HepG2 (cell line): ENCODE measurements at regions not wholly inside any gene's neighbourhood (a gene's known extent, or its start where the extent isn't known, plus 50 kb on each side); places are given as distances from the start of the nearest gene placed in this dataset.

Source experiments
- ATAC-seq: fragments of 200-7000 bp; cut with Tn5 transposase; 3 replicates; pipeline ENCODE4 v1.9.1; 2020; ENCODE audit warnings: mild to moderate bottlenecking, moderate library complexity
- BruUV-seq: library from RNA; stranded (reverse); fragments of 400-500 nt; replicated peaks from 2 replicates; lab custom pipeline; 2021; lab: Mats Ljungman, UMichigan
- CTCF ChIA-PET: fragments of 300-600 bp; formaldehyde crosslinking; extraction: SDS; loops from one replicate; lab custom pipeline; 2021; ENCODE audit warnings: low total read pairs, inconsistent platforms, low intra/inter-chr PET ratio; lab: Yijun Ruan, JAX
- POLR2A ChIA-PET: fragments of 350-600 bp; sonication (Branson Sonifier 250); formaldehyde crosslinking; loops from one replicate; lab custom pipeline; 2020; ENCODE audit warnings: antibody characterized with exemption, inconsistent platforms; lab: Yijun Ruan, JAX
- DNase-seq: peaks from one replicate; pipeline ENCODE4 v3.0.0-alpha.2; 2015; ENCODE audit warnings: low spot score
- FAIRE-seq: peaks from 3 replicates; lab custom pipeline; 2011; peaks lifted over from hg19 to GRCh38; lab: Jason Lieb, UNC
- H2AFZ ChIP-seq: one replicate; pipeline ENCODE4 v1.6.1; 2011; ENCODE audit warnings: low read length, inconsistent platforms
- H3K27ac ChIP-seq: fragments of 300-600 bp; 3 replicates; pipeline ENCODE4 v1.8.0; 2011; ENCODE audit warnings: mixed run types, mild to moderate bottlenecking, mixed read lengths, low read length, inconsistent platforms; ENCODE audit not compliant: insufficient read depth; ENCODE audit errors: extremely low read length
- H3K27me3 ChIP-seq, 2 experiments: fragments of 200-600 bp in 1 of 2; 2 replicates in 1 of 2; 3 replicates in 1 of 2; pipeline versions ENCODE4 v1.6.0 to v1.8.0; 2011; ENCODE audit warnings: low read length in 2 of 2, mild to moderate bottlenecking in 2 of 2, moderate library complexity in 2 of 2, inconsistent platforms in 1 of 2; ENCODE audit not compliant: insufficient read depth in 2 of 2, control insufficient read depth in 1 of 2
- H3K36me3 ChIP-seq, 2 experiments: fragments of 200-600 bp in 1 of 2; replicated peaks in 1 of 2; 2 replicates in 1 of 2; 3 replicates in 1 of 2; pipeline versions ENCODE4 v1.5.1 to v1.8.0; 2011; ENCODE audit warnings: low read length in 2 of 2, inconsistent platforms in 1 of 2; ENCODE audit not compliant: insufficient read depth in 2 of 2, control insufficient read depth in 1 of 2
- H3K4me1 ChIP-seq: 2 replicates; pipeline ENCODE4 v1.5.1; 2012; ENCODE audit warnings: low read length, inconsistent platforms; ENCODE audit not compliant: insufficient read depth
- H3K4me2 ChIP-seq: 2 replicates; pipeline ENCODE4 v1.6.0; 2011; ENCODE audit warnings: low read depth, low read length, inconsistent platforms
- H3K4me3 ChIP-seq, 3 experiments: fragments of 200-600 bp in 1 of 3; sonication (generic), shearing (Covaris generic) in 1 of 3; replicated peaks in 1 of 3; 2 replicates each; pipeline ENCODE4 v1.5.1; 2011 to 2016; ENCODE audit warnings: low read length in 3 of 3, inconsistent platforms in 2 of 3, low read depth in 2 of 3, mild to moderate bottlenecking in 2 of 3, control low read depth in 1 of 3, mixed read lengths in 1 of 3; ENCODE audit not compliant: insufficient read depth in 1 of 3
- H3K79me2 ChIP-seq: one replicate; pipeline ENCODE4 v1.6.1; 2011; ENCODE audit warnings: low read length, inconsistent platforms; ENCODE audit not compliant: insufficient read depth
- H3K9ac ChIP-seq: 2 replicates; pipeline ENCODE4 v1.6.0; 2011; ENCODE audit warnings: mild to moderate bottlenecking, low read depth, low read length, inconsistent platforms; ENCODE audit not compliant: insufficient read depth
- H3K9me3 ChIP-seq: 2 replicates; pipeline ENCODE4 v1.5.1; 2012; ENCODE audit warnings: mild to moderate bottlenecking, low read length
- H4K20me1 ChIP-seq: 2 replicates; pipeline ENCODE4 v1.6.0; 2011; ENCODE audit warnings: inconsistent platforms, mild to moderate bottlenecking, low read length, moderate library complexity; ENCODE audit not compliant: insufficient read depth
- EEA1 ChIP-seq: sonication (generic); formaldehyde crosslinking; IDR thresholded peaks from 2 replicates; pipeline ENCODE4 v1.5.1; 2020; ENCODE audit warnings: mild to moderate bottlenecking, missing genetic modification reagents, borderline replicate concordance
- KAT7 ChIP-seq: IDR thresholded peaks from 2 replicates; pipeline ENCODE4 v1.6.1; 2018; ENCODE audit warnings: borderline replicate concordance, missing compliant biosample characterization
- ZFP36L1 ChIP-seq: sonication (generic); formaldehyde crosslinking; IDR thresholded peaks from 2 replicates; pipeline ENCODE4 v1.8.0; 2022; ENCODE audit warnings: mild to moderate bottlenecking, missing genetic modification reagents, moderate library complexity
- ZFP62 ChIP-seq: sonication (generic); formaldehyde crosslinking; IDR thresholded peaks from 2 replicates; pipeline ENCODE4 v1.4.0; 2020; ENCODE audit warnings: missing genetic modification reagents
- ZNF253 ChIP-seq: sonication (generic); formaldehyde crosslinking; IDR thresholded peaks from 2 replicates; pipeline ENCODE4 v1.8.0; 2022; ENCODE audit warnings: mild to moderate bottlenecking, missing genetic modification reagents, borderline replicate concordance
- WGBS: methylation state at CpG from one replicate; pipeline ENCODE4 v1.1.6; 2017; ENCODE audit warnings: low lambda C conversion rate; 5-methylcytosine and 5-hydroxymethylcytosine counted together
- in situ Hi-C: cut with HindIII; loops from 2 replicates; pipeline ENCODE4 v1.10.0; 2017; ENCODE audit warnings: low pct_unique_long_range_greater_than_20kb; ENCODE audit not compliant: extremely low pct_ligation_motif_present
- intact Hi-C: fragments of 100-400 bp; cut with micrococcal nuclease; formaldehyde crosslinking; loops from one replicate; pipeline ENCODE4 v1.10.0; 2022; ENCODE audit not compliant: unreplicated experiment
- TF ChIP-seq, protein P1 (sequence below): sonication (generic); formaldehyde crosslinking; IDR thresholded peaks from 2 replicates; pipeline ENCODE4 v1.8.0; 2022; ENCODE audit warnings: low read depth, missing genetic modification reagents
- TF ChIP-seq, protein P2 (sequence below): IDR thresholded peaks from 2 replicates; pipeline ENCODE4 v1.6.1; 2018; ENCODE audit warnings: missing genetic modification reagents
- TF ChIP-seq, protein P3 (sequence below): sonication (generic); formaldehyde crosslinking; IDR thresholded peaks from 2 replicates; pipeline ENCODE4 v1.4.0; 2020; ENCODE audit warnings: missing genetic modification reagents

DNA sequence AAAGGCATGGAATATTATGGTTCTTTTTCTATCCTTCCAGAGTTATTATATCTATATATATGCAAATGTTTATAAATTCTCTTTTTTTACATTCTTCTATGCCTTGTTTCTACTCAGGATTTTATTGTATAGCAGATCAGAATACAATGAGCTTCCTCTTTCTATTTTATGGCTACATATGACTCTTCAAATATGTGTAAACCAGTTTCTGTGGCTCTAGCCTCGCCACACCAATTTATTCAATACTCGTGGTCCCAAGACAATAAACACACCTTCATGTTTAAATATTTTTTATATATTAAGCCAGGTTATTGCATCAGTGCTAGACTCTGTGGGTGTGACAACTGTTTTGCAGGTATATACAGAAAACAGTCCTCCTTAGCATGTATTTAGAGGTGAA, 237.5 kb upstream of the MKLN1 start:
- Histone ChIP-seq H3K9me3 (no peaks in the 10 kb centered on the region), H2AFZ (no peak overlapping the region), H3K36me3 (peaks cover 0 to 3% of the 10 kb centered on the region in 2 experiments; a peak in 1 of 5 replicates), H3K9ac (no peak overlapping the region), H3K4me1 (peaks cover 82% of the 10 kb centered on the region), H4K20me1 (peaks cover 5% of the 10 kb centered on the region; the same call in 1 of the 2 replicates), H3K27me3 (no peaks in the 10 kb centered on the region), H3K27ac (peak overlapping the region; percentile 61), H3K79me2 (peaks cover 81% of the 10 kb centered on the region), H3K4me3 (no peak overlapping the region), H3K4me2 (no peak overlapping the region)
- 96% methylated on average over 2 of the region's 2 CpGs for WGBS
- no peak for FAIRE-seq
- TF ChIP-seq ZNF253 (CRISPR knock-in tag) (no peak), KAT7 (no peak), EEA1 (CRISPR knock-in tag) (no peak), ZFP36L1 (CRISPR knock-in tag) (no peak), ZFP62 (CRISPR knock-in tag) (no peak)
- TF ChIP-seq, protein P1, sequence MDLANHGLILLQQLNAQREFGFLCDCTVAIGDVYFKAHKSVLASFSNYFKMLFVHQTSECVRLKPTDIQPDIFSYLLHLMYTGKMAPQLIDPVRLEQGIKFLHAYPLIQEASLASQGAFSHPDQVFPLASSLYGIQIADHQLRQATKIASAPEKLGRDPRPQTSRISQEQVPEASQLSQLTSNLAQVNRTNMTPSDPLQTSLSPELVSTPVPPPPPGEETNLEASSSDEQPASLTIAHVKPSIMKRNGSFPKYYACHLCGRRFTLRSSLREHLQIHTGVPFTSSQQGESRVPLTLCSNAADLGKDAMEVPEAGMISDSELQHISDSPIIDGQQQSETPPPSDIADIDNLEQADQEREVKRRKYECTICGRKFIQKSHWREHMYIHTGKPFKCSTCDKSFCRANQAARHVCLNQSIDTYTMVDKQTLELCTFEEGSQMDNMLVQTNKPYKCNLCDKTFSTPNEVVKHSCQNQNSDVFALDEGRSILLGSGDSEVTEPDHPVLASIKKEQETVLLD (CRISPR knock-in tag), result no peak
- TF ChIP-seq, protein P2, sequence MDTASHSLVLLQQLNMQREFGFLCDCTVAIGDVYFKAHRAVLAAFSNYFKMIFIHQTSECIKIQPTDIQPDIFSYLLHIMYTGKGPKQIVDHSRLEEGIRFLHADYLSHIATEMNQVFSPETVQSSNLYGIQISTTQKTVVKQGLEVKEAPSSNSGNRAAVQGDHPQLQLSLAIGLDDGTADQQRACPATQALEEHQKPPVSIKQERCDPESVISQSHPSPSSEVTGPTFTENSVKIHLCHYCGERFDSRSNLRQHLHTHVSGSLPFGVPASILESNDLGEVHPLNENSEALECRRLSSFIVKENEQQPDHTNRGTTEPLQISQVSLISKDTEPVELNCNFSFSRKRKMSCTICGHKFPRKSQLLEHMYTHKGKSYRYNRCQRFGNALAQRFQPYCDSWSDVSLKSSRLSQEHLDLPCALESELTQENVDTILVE, result no peak
- TF ChIP-seq, protein P3, sequence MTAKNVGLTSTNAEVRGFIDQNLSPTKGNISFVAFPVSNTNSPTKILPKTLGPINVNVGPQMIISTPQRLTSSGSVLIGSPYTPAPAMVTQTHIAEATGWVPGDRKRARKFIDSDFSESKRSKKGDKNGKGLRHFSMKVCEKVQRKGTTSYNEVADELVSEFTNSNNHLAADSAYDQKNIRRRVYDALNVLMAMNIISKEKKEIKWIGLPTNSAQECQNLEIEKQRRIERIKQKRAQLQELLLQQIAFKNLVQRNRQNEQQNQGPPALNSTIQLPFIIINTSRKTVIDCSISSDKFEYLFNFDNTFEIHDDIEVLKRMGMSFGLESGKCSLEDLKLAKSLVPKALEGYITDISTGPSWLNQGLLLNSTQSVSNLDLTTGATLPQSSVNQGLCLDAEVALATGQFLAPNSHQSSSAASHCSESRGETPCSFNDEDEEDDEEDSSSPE (CRISPR knock-in tag), result no peak
- no peak for ATAC-seq
- intact Hi-C loops, result no loop called here
- CTCF ChIA-PET, result no interaction called here
- POLR2A ChIA-PET, result interaction anchor here (2.0 to 2.5 kb wide), 2 partner anchors 16 to 21 kb away, joined by 12 to 16 read pairs; no protein-coding TSS in a partner anchor
- DNase-seq, result no peak
- in situ Hi-C loops, result no loop called here
- no TSS peak for BruUV-seq
